ENCODE measurements at regions not wholly inside any gene's neighbourhood (a gene's known extent, or its start where the extent isn't known, plus 50 kb on each side); places are given as distances from the start of the nearest gene placed in this dataset.
"Not testable (repeated sequence)": the region's sequence is repeated elsewhere in the genome, so short reads cannot be mapped to it uniquely, and the experiment has no call there.

GRCh38 chr4:181121733-181122132 is 1121.5 kb upstream of the TENM3 start:
- DNase-seq = no peak

GRCh38 chr4:181127171-181127570 is 1116.0 kb upstream of the TENM3 start:
- DNase-seq = no peak

- DNase-seq = not testable (repeated sequence)
Measured at GRCh38 chr4:181130317-181130716, 1112.9 kb upstream of the TENM3 start.

GRCh38 chr4:181137351-181137750 is 1105.9 kb upstream of the TENM3 start:
- no peak for DNase-seq

- no peak for DNase-seq
Measured at GRCh38 chr4:181138116-181138515, 1105.1 kb upstream of the TENM3 start.

GRCh38 chr4:181140037-181140603 is 1103.1 kb upstream of the TENM3 start:
- no peak for DNase-seq

- peak; percentile 64 for DNase-seq
Measured at GRCh38 chr4:181143250-181143854, 1099.8 kb upstream of the TENM3 start.

- DNase-seq = no peak
Measured at GRCh38 chr4:181146051-181146450, 1097.2 kb upstream of the TENM3 start.

GRCh38 chr4:181147416-181147951 is 1095.7 kb upstream of the TENM3 start:
- no peak for DNase-seq

GRCh38 chr4:181148470-181148869 is 1094.7 kb upstream of the TENM3 start:
- no peak for DNase-seq

GRCh38 chr4:181150191-181150590 is 1093.0 kb upstream of the TENM3 start:
- DNase-seq = no peak

GRCh38 chr4:181151856-181152255 is 1091.3 kb upstream of the TENM3 start:
- DNase-seq = no peak

GRCh38 chr4:181157647-181158046 is 1085.6 kb upstream of the TENM3 start:
- no peak for DNase-seq

GRCh38 chr4:181158971-181159370 is 1084.2 kb upstream of the TENM3 start:
- DNase-seq = no peak

- no peak for DNase-seq
Measured at GRCh38 chr4:181161669-181162068, 1081.5 kb upstream of the TENM3 start.

- no peak for DNase-seq
Measured at GRCh38 chr4:181162266-181162665, 1080.9 kb upstream of the TENM3 start.

- no peak for DNase-seq
Measured at GRCh38 chr4:181162676-181163075, 1080.5 kb upstream of the TENM3 start.

- DNase-seq = no peak
Measured at GRCh38 chr4:181166742-181167399, 1076.3 kb upstream of the TENM3 start.

- DNase-seq = no peak
Measured at GRCh38 chr4:181168011-181168805, 1075.0 kb upstream of the TENM3 start.

GRCh38 chr4:181173046-181173445 is 1070.2 kb upstream of the TENM3 start:
- DNase-seq = no peak

- DNase-seq = peak; percentile 5
Measured at GRCh38 chr4:181176306-181176705, 1066.9 kb upstream of the TENM3 start.

- no peak for DNase-seq
Measured at GRCh38 chr4:181181331-181181730, 1061.9 kb upstream of the TENM3 start.

- no peak for DNase-seq
Measured at GRCh38 chr4:181189751-181190150, 1053.5 kb upstream of the TENM3 start.

Data from activated CD4-positive, alpha-beta T cell treated with anti-CD3 and anti-CD28 coated beads, Interleukin-2, amount 50 U/mL, for 16 hours (primary cell).